Renal cortex interstitium (tissue), 11 donors: ENCODE measurements at regions not wholly inside any gene's neighbourhood (a gene's known extent, or its start where the extent isn't known, plus 50 kb on each side); places are given as distances from the start of the nearest gene placed in this dataset.

Source experiments
- DNase-seq, 11 donors: peaks; one replicate each; pipeline ENCODE4 v3.0.0-alpha.2; 2013; ENCODE audit warnings: low read depth in 9 of 11, low spot score in 4 of 11; ENCODE audit errors: extremely low read depth in 1 of 11

DNA sequence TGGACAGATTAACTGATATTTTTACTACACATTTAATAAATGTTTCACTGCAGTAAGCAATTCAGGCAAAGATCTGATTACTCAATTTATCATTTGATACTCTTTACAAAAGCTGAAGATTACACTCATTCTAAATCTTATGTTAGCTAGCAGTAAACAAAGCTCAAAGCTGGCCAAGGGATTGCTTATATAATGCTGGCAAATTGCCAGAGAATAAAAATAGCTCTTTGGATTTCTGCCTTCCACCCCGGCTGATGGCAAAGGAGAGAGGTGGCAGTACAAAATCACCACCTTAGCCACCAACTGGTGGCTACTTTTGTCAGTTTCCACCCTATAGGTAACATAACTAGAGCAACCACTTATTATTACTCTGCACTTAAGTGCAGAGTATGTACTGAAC is 320.5 kb downstream of the FSIP2 start:
- DNase-seq, result peak in 1 of 11 donors; percentile 9

DNA sequence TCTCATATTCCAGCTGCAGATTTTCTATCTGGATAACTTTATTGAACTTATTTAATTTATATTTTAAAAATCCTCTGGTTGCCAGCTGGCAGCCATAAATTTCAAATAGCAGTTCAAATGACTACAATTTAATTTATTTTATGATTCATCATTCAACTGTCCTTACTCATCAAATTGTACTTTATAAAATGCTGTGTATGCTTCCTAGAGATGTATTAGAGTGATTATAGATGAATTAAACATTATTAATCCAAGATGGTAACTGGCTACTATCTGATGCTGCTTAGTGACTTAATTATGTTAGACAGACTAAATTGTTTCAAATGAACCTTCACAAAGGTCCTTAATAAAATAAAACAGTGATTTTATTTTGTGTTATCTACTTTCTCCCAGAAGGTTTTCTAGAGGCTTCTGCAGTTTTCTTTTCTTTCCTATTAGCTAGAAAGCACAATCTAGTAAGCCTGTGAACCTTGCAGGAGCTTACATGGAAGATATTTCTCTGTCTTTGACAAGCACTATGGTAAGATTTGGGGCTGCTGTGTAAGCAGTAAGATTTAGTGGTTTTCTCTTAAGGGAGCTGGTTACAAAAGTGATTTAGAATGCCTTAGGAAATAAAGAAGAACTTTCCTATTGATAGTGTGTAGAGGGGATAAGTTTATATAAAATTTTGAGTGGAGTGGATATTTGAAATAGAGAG is 322.3 kb downstream of the FSIP2 start:
- no peak for DNase-seq

DNA sequence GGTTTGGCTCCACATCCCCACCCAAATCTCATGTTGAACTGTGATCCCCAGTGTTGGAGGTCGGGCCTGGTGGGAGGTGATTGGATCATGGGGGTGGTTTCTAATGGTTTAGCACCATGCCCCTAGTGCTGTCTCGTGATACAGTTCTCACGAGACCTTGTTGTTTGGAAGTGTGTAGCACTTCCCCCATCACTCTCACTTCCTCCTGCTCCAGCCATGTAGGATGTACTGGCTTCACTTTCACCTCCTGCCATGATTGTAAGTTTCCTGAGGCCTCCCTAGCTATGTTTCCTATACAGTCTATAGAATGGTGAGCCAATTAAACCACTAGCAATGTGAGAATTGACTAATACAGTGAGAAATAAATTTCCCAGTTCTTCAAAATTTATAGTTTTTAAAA is 325.9 kb downstream of the FSIP2 start:
- no peak for DNase-seq

DNA sequence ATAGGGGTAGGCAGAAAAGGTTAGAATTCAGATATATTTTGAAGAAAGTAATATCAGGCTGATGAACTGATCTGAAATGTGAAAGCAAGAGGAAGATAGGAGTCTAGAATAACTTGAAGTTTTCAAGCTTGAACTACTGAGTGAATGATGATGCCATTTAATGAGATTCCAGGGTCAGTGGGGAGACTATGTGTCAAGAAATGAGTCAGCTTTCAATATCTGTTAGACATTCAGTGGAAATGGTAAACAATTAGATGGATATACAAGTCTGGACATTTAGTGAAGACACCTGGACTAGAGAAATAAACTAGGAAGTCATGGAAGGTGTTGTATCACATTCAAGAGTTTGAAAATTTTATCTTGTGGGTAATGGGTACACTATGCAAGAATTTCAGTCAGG is 326.9 kb downstream of the FSIP2 start:
- DNase-seq, result no peak

DNA sequence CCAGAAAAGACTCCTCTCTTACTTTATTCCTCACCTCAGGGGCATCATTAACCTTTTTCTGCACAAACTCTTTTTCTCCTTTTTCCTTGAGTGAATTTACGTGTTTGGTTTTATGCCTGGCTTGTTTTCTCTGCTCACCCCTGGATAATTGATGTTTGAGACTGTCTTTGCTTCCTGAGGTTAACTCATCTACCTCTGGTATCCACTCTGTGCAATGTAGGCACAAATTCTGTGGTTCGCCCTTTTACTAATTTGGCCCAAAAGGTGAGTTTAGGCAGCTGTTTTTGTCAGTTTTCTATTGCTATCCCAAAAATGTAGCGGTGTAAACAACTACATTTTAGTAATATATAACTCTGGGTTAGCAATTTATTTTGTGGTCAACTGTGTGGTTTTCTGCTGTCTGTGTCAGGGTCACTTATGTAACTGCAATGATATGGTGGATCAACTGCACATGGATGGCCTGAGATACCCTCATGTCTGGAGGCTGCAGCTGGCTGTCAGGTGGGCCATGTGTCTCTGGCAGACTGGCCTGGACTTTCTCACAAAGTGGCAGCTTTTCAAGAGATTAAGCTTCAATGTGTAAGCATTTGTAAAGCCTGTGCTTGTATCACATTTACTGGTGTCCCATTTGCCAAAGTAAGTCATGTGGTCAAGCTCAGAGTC is 329.7 kb downstream of the FSIP2 start:
- no peak for DNase-seq

DNA sequence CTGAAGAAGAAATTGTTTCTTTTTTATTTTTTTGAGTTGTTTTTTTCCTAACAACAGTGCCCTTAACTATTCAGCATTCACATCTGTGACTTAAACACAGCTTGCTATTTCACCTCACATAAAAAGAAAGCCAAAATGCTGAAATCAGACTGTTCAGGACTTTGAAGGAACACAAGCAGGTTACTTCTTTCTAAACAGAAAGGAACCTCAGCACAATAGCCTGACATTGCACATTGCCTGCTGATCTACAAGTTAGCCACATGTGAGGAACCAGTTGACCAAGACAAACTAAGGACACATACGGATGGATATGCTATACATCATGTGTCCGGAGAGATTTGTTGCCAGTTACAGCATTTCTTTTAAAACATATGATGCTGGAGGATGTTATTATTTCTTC is 331.1 kb downstream of the FSIP2 start:
- DNase-seq, result no peak

DNA sequence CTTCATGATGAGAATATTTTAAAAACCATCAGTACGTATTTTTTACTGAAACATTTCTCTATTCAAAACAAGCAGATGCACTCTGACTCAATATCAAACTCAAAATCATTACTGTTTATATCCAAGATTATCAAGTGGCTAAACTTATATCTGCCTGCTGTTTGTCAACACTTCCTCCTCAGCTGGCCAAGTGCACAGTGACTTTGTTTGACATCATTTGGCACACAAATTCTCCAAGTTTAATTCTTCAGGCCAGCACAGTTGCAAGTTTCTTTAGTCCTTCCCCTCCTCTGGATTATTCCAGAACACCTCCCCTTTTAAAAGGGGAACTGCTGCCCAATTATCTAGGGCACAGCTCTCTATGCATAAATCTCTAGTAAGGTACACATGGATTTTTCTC is 346.6 kb downstream of the FSIP2 start:
- DNase-seq, result no peak

DNA sequence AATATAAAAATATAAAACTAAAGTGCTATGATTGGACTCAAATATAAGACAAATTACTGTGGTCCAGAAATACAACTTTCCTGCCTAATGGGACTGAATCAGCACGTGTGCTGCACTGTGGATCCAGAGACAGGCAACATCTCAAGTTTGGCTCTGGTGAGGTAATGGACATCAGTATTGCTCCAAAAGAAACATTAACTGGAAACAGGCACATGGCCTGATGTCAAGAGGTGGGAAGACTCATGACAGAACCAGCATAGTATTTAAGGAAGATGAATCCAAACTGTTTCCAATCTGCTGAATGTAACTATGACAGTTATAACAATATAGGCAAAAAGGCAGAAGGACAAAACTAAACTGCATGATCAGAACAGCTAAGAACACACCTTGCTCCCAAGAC is 354.6 kb downstream of the FSIP2 start:
- no peak for DNase-seq

DNA sequence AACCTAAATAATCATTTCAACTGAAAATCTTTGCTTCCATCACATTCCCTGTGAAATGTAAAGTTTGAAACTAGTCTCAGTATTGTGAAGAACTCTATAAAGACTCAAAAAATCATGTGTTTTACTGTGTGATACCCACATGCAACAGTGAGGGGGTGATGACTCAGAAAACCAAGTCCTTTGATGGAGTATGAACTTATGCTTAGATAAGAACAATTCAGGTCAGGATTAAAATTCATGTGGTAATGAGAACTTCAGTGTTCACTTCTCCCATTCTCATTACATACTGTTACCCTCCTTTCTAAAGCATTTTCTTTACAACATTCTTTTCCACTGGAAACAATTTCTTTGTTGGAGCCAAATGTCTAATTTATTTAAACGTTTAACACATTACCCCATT is 360.2 kb downstream of the FSIP2 start:
- no peak for DNase-seq

DNA sequence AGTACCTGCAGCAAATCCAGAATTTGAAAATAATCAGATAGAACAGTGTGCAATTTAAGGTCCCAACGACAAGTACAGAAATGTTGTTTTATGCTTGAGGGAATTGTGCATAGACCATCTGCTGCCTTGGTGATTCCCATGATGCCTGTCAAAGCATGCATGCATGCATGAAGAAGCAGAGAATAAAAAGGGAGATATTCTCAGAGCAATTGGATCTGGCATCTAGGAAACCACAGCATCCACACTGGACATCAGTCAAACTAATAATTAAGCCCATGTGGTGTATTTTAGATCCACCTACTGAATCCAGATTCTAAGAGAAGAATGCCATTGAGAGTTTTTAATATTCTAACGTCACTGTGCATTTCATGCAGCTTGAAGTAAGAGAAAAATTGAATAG is 361.2 kb downstream of the FSIP2 start:
- no peak for DNase-seq

DNA sequence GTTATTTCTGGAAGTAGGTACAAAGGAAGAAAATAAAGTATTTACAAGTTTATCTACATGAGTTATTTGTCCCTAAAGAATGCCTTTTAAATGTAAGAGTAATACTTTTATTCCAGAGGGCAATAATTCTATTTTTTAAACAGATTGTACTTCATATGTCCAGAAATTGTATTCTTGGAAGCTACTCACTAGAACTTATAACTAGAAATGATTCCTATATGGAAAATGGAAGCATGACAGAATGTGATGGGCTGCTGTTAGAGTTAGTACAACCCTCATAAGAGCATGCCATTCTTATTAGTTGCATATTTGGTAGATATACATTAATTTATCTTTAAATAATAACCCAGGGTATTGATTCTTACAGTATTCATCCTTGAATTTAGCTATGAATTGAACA is 362.0 kb downstream of the FSIP2 start:
- DNase-seq, result no peak

DNA sequence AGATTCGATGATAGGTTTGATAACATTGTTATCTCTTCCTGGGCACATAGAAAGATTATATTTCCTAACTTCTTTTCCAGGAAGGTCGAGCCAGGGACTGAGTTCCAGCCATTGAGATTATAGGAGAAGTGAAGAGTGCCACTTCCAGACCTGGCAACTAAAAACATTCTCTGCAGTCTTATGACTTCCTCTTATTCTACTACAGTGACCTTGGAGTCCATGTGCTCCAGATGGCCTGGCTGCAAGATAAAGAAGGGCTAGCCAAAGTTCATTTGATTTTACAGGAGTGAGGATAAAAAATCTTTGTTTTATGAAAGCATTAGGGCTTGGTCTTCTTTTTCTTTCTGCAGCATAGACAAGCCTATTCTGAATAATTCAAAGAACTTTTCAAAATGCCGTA is 363.0 kb downstream of the FSIP2 start:
- no peak for DNase-seq

DNA sequence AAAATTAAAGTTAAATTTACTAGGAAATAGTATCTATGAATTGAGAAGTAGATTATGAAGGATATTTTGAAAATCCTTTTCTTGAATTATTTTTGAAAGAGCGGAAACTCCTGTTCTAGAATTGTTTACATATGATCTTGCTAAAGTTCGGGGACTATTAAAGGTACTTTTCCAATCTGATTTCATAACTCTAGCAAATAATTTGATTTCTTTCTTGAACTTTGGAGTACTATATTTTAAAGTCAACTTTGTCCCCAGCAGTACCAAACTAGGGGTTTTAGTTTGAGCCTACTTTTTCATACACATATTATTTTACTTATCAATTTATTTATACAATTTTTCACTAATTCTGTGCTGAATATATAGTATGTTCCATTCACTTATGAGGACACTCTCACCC is 364.7 kb downstream of the FSIP2 start:
- DNase-seq, result no peak

DNA sequence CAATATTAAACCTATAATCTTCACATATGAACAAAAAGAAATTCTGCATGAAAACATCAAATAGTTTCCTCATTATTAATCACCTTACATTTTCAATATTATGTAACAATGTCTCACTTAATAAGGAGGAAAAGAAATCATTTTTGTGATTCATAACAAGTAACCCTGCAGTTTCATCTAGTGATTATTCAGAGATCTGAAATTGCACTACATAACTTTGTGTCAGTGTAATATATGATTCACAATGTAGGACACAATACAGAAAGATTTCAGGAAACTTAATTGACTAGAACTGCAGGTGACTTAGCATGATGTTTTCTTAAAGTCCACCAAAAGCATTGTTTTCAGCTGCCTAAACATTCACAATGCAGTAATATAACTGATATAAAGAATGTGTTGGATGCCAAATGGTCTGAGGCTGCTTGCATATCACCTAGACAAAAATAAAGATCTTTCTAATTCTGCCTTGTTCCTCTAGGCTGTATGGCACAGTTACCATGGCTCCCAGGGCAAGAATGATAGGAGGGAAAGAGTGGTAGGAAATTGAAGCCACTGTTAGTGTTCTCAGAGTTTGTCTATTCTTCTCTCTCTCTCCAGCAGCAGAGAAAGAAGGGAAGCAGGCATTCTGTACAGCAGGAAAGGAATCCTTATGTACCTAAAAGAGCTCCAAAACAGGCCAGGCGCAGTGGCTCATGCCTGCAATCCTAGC is 366.6 kb downstream of the FSIP2 start:
- no peak for DNase-seq

DNA sequence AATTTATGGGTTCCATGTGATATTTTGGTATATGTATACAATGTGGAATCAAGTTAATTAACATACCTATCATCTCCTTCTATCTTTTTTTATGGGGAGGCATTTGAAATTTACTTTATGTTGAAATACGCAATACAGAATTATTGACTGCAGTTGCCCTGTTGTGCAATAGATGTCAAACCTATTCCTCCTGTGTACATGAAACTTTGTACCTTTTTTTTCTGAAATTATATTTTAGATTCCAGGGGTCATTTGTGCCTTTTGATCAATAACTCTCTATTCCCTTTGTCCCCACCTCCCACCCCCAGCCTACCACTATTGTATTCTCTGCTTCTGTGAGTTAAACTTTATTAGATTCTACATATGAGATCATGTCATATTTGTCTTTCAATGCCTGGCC is 369.9 kb downstream of the FSIP2 start:
- no peak for DNase-seq

DNA sequence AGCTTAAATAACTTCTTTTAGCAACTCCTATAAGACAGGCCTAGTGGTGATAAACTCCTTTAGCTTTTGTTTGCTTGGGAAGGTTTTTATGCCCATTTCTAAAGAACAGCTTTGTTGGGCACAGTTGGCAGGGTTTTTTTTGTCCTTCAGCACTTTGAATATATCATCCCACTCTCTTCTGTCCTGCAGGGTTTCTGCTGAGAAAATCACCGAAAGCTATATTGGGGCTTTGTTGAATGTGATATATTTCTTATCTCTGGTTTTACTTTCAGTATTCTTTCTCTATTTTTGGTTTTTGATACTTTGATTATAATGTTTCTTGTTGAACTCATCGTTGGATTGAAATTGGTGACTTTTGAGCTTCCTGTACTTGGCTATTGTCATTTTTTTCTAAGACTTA is 372.8 kb upstream of the ZC3H15 start:
- DNase-seq, result no peak

DNA sequence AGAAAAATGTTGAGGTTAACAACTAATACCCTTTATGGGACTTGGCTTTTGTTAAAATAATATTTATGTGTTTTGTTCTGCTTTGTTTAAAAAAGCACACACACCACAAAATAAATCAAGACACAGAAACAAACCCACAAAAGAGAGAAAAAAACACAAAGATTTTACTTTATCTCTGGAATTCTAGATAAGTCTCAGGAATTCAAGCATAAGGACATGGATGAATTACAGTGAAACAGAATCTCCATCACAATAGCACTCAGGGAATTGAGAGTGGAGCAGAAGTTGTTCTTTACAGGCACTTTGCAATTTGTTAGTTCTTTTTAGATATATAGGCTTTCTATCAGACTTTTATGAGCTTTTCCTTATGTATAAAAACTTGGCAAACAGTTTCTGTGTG is 360.9 kb upstream of the ZC3H15 start:
- DNase-seq, result peak in 1 of 11 donors; percentile 22

DNA sequence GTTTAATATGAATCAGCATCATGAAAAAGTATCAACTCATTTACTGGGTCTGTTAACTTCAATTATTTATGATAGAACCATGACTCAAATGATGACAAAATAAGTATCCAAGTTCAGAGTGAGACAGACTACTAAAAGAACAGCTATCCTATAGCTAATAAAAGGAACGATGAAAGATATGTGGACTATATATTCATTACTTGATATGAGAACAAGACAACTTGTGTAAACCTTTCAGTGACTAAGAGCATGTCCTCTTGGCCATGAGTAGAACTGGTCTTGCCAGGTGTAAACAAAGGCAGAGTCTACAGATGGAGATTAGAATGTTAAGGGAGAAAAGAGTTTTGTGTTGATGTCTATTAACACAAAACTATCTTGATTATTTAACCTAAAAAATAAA is 360.4 kb upstream of the ZC3H15 start:
- DNase-seq, result no peak

DNA sequence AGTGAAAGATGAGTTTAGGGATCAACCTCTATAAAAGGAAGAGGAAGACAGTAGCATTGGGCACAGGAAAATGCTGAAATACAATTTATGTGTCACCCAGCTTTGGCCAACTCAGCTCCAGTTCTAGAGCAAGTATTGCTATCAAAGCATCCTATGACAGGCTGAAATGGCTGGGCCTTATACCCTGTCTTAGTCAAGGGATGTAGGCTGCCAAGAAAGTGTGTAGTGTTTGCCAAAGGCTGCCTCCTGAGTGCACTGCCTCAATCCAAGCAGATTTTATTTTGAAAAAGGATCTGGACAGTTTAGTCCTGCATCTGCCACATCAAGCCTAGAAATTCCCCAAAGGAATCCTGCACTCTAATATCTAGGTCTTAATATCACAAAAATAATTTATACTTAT is 359.9 kb upstream of the ZC3H15 start:
- DNase-seq, result no peak

DNA sequence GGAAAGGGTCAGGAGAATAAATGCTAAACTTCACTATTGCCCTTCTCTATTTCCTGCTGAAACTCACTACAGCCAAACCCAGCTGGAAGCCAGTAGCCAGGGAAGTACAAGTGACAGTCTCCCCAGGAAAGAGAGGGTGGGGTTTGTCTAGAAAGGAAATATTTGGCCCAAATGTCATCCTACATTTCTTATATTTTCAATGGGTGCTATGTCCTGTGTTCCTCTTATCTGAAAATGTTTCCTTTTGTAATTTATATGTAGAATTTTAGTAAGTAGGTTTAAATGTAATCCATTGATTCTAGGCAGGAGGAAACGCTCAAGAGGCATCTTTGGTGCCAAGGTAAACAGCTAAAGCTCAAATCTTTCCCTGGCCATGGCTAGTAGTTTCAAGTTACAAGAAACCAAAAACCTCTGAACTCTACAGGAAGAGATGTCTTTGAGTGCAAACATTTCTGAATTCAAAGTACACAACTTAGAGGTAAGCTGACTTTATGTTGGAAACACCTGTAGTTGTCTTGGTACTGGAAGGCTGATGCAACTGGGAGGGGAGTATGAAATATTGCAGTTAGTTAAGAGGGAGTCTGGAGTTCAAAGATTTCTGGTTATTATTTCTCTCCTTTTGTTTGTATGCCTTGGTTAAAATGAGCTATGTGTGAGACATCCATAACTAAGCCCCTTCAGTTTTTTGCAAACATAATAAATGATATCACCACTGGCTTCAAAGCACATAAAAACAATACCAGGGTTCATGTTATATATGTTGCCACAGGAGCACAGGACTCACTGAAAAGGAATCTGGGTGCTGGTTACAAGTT is 356.1 kb upstream of the ZC3H15 start:
- no peak for DNase-seq
